Thyroid gland (tissue), 4 donors: ENCODE measurements at regions not wholly inside any gene's neighbourhood (a gene's known extent, or its start where the extent isn't known, plus 50 kb on each side); places are given as distances from the start of the nearest gene placed in this dataset.

Experiments used
- POLR2A ChIP-seq, 2 donors: fragments of 450-650 bp; IDR thresholded peaks; one replicate each; pipeline ENCODE4 v1.6.1; 2017; ENCODE audit warnings: antibody characterized with exemption in 2 of 2, mild to moderate bottlenecking in 2 of 2, moderate library complexity in 1 of 2
- TF ChIP-seq, protein P1 (sequence below), 6 experiments: fragments of 200-600 bp in 3 of 6; fragments of 450-650 bp in 3 of 6; sonication (generic) in 3 of 6; IDR thresholded peaks; one replicate each; pipeline ENCODE4 v1.5.1; 2016 to 2019; ENCODE audit warnings: antibody characterized with exemption in 6 of 6, mild to moderate bottlenecking in 2 of 6, inconsistent platforms in 1 of 6, moderate library complexity in 1 of 6

GRCh38 chr16:6018848-6019489 is 921.4 kb upstream of the EEF2KMT start:
- TF ChIP-seq, protein P1, sequence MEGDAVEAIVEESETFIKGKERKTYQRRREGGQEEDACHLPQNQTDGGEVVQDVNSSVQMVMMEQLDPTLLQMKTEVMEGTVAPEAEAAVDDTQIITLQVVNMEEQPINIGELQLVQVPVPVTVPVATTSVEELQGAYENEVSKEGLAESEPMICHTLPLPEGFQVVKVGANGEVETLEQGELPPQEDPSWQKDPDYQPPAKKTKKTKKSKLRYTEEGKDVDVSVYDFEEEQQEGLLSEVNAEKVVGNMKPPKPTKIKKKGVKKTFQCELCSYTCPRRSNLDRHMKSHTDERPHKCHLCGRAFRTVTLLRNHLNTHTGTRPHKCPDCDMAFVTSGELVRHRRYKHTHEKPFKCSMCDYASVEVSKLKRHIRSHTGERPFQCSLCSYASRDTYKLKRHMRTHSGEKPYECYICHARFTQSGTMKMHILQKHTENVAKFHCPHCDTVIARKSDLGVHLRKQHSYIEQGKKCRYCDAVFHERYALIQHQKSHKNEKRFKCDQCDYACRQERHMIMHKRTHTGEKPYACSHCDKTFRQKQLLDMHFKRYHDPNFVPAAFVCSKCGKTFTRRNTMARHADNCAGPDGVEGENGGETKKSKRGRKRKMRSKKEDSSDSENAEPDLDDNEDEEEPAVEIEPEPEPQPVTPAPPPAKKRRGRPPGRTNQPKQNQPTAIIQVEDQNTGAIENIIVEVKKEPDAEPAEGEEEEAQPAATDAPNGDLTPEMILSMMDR (IDR thresholded peaks at IDR 0.05): no peak
- no peak for TF ChIP-seq POLR2A (IDR thresholded peaks at IDR 0.05)
